Hepatocyte (in vitro differentiated cells): ENCODE measurements at regions not wholly inside any gene's neighbourhood (a gene's known extent, or its start where the extent isn't known, plus 50 kb on each side); places are given as distances from the start of the nearest gene placed in this dataset.

Experiments used
- EZH2 ChIP-seq: fragments of 200-600 bp; sonication (generic); IDR thresholded peaks from 2 replicates; pipeline ENCODE4 v1.6.1; 2016; ENCODE audit warnings: antibody characterized with exemption, mild to moderate bottlenecking, borderline replicate concordance
- EZH2phosphoT487 ChIP-seq: fragments of 200-600 bp; sonication (generic); IDR thresholded peaks from one replicate; pipeline ENCODE4 v1.6.1; 2018; ENCODE audit warnings: antibody characterized with exemption, mild to moderate bottlenecking, low read depth, moderate library complexity; ENCODE audit not compliant: unreplicated experiment, severe bottlenecking
- TF ChIP-seq, protein P1 (sequence below): fragments of 200-600 bp; sonication (generic); IDR thresholded peaks from 2 replicates; pipeline ENCODE4 v1.5.1; 2016; ENCODE audit warnings: antibody characterized with exemption, mild to moderate bottlenecking; ENCODE audit not compliant: poor library complexity

GRCh38 chr9:13919401-13919800, 394.5 kb downstream of the NFIB start:
- TF ChIP-seq, protein P1, sequence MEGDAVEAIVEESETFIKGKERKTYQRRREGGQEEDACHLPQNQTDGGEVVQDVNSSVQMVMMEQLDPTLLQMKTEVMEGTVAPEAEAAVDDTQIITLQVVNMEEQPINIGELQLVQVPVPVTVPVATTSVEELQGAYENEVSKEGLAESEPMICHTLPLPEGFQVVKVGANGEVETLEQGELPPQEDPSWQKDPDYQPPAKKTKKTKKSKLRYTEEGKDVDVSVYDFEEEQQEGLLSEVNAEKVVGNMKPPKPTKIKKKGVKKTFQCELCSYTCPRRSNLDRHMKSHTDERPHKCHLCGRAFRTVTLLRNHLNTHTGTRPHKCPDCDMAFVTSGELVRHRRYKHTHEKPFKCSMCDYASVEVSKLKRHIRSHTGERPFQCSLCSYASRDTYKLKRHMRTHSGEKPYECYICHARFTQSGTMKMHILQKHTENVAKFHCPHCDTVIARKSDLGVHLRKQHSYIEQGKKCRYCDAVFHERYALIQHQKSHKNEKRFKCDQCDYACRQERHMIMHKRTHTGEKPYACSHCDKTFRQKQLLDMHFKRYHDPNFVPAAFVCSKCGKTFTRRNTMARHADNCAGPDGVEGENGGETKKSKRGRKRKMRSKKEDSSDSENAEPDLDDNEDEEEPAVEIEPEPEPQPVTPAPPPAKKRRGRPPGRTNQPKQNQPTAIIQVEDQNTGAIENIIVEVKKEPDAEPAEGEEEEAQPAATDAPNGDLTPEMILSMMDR: no peak
- TF ChIP-seq EZH2 (no peak), EZH2phosphoT487 (no peak)
